Glutamatergic neuron (in vitro differentiated cells): ENCODE measurements at regions not wholly inside any gene's neighbourhood (a gene's known extent, or its start where the extent isn't known, plus 50 kb on each side); places are given as distances from the start of the nearest gene placed in this dataset.

Source experiments
- DNase-seq: peaks from one replicate; pipeline ENCODE4 v3.0.0; 2022
- H3K27ac Mint-ChIP-seq: one replicate; pipeline ENCODE4 v1.8.0; 2020; ENCODE audit warnings: mild to moderate bottlenecking, mixed read lengths, inconsistent platforms; ENCODE audit not compliant: unreplicated experiment
- H3K27me3 Mint-ChIP-seq: one replicate; pipeline ENCODE4 v1.8.0; 2020; ENCODE audit warnings: mild to moderate bottlenecking, moderate library complexity, mixed read lengths, inconsistent platforms; ENCODE audit not compliant: unreplicated experiment
- H3K36me3 Mint-ChIP-seq: one replicate; pipeline ENCODE4 v1.8.0; 2020; ENCODE audit warnings: mild to moderate bottlenecking, mixed read lengths, inconsistent platforms; ENCODE audit not compliant: unreplicated experiment
- H3K4me1 Mint-ChIP-seq: one replicate; pipeline ENCODE4 v1.8.0; 2020; ENCODE audit warnings: mild to moderate bottlenecking, low read depth, mixed read lengths, inconsistent platforms; ENCODE audit not compliant: unreplicated experiment
- H3K4me3 Mint-ChIP-seq: one replicate; pipeline ENCODE4 v1.8.0; 2020; ENCODE audit warnings: mild to moderate bottlenecking, mixed read lengths, inconsistent platforms; ENCODE audit not compliant: unreplicated experiment
- H3K9me3 Mint-ChIP-seq: one replicate; pipeline ENCODE4 v1.8.0; 2020; ENCODE audit warnings: mild to moderate bottlenecking, moderate library complexity, mixed read lengths, inconsistent platforms; ENCODE audit not compliant: unreplicated experiment
- TF ChIP-seq, protein P1 (sequence below): fragments of 200-600 bp; sonication (generic); IDR thresholded peaks from one replicate; pipeline ENCODE4 v1.5.0; 2021; ENCODE audit not compliant: partially characterized antibody, unreplicated experiment

DNA sequence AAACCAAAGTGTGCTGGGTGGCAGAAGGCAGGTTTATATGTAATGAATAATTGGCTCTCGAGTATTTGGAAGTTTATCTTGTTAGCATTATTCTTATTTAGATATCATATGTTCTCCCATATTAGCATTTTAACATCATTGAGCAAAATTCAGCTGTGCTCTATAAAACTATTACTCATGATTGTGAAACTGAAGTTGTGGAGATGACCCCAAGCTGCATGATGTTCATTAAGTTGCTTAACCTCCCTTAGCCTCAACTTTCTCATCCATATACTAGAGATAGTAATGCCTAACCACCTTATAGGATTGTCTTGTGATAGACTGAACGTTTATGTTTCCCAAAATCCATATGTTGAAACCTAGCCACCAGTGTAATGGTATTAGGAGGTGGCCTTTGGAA, 346.3 kb downstream of the SATB2 start:
- peaks cover 11% of the 10 kb centered on the region for H3K4me1 Mint-ChIP-seq
- no peak overlapping the region for H3K27ac Mint-ChIP-seq
- TF ChIP-seq, protein P1, sequence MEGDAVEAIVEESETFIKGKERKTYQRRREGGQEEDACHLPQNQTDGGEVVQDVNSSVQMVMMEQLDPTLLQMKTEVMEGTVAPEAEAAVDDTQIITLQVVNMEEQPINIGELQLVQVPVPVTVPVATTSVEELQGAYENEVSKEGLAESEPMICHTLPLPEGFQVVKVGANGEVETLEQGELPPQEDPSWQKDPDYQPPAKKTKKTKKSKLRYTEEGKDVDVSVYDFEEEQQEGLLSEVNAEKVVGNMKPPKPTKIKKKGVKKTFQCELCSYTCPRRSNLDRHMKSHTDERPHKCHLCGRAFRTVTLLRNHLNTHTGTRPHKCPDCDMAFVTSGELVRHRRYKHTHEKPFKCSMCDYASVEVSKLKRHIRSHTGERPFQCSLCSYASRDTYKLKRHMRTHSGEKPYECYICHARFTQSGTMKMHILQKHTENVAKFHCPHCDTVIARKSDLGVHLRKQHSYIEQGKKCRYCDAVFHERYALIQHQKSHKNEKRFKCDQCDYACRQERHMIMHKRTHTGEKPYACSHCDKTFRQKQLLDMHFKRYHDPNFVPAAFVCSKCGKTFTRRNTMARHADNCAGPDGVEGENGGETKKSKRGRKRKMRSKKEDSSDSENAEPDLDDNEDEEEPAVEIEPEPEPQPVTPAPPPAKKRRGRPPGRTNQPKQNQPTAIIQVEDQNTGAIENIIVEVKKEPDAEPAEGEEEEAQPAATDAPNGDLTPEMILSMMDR, result no peak
- no peaks in the 10 kb centered on the region for H3K9me3 Mint-ChIP-seq
- no peak overlapping the region for H3K4me3 Mint-ChIP-seq
- H3K36me3 Mint-ChIP-seq, result no peaks in the 10 kb centered on the region
- no peak for DNase-seq
- peaks cover 3% of the 10 kb centered on the region for H3K27me3 Mint-ChIP-seq

DNA sequence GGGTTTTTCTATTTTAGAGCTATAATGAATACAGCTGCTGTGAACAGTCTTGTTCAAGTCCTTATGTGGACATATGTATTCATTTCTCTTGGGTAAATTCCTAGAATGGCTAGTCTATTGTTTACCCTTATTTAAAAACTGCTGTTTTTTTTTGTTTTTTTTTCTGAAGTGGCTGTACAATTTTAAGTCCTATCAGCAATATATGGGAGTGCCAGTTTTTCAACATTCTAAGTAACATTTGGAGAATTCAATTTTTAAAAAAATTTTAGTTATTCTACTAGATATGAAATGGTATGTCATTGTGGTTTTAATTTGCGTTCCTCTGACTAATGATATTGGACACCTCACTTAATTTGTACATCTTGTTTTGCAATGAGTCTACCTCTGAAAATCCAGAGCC, 349.7 kb downstream of the SATB2 start:
- no peaks in the 10 kb centered on the region for H3K27me3 Mint-ChIP-seq
- no peak overlapping the region for H3K4me3 Mint-ChIP-seq
- TF ChIP-seq, protein P1, result no peak
- no peak for DNase-seq
- no peaks in the 10 kb centered on the region for H3K9me3 Mint-ChIP-seq
- peaks cover 11% of the 10 kb centered on the region for H3K4me1 Mint-ChIP-seq
- no peak overlapping the region for H3K27ac Mint-ChIP-seq
- H3K36me3 Mint-ChIP-seq, result no peaks in the 10 kb centered on the region

DNA sequence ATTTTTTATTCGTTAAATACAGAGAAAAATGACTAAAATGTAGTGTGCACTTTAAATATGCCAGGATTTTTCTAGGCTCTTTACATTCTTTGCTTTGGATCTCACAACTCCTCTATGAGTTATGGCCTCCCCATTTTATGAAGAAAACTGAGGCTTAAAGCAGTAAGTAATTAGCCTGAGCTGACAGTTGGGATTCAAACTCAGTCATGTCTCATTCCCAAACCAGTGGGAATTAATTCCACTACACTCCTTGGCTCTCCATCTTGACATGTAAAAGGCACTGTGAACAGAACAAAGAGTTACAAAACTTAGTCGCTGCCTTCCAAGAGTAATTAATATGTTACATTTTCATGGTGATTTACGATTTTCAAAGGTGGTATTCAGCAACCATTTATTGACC, 351.9 kb downstream of the SATB2 start:
- DNase-seq, result no peak
- Mint-ChIP-seq H3K27me3 (no peaks in the 10 kb centered on the region), H3K4me3 (no peak overlapping the region), H3K9me3 (no peaks in the 10 kb centered on the region), H3K36me3 (no peaks in the 10 kb centered on the region), H3K4me1 (peaks cover 11% of the 10 kb centered on the region), H3K27ac (no peak overlapping the region)
- TF ChIP-seq, protein P1, result no peak

DNA sequence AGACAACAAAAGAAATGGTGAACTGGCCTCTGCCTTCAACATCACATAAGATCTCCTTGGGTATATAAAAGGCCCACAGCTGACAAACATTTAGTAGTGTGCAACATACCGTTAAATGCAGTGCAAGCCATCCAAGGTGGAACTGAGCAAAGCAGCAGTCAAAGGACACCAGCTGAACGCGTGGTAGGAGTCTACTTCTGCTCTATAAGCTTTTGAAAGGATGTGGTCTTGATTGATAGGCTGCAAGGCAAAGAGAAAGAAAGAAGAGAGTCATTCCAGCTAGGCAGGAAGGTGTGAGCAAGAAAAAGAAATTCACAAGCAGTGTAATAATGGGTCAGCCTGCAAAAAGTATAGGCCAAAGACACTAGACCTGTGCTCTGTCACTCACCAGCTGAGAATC, 356.3 kb downstream of the SATB2 start:
- TF ChIP-seq, protein P1, result no peak
- no peak for DNase-seq
- Mint-ChIP-seq H3K36me3 (no peaks in the 10 kb centered on the region), H3K27me3 (no peaks in the 10 kb centered on the region), H3K9me3 (no peaks in the 10 kb centered on the region), H3K27ac (no peak overlapping the region), H3K4me3 (no peak overlapping the region), H3K4me1 (no peaks in the 10 kb centered on the region)

DNA sequence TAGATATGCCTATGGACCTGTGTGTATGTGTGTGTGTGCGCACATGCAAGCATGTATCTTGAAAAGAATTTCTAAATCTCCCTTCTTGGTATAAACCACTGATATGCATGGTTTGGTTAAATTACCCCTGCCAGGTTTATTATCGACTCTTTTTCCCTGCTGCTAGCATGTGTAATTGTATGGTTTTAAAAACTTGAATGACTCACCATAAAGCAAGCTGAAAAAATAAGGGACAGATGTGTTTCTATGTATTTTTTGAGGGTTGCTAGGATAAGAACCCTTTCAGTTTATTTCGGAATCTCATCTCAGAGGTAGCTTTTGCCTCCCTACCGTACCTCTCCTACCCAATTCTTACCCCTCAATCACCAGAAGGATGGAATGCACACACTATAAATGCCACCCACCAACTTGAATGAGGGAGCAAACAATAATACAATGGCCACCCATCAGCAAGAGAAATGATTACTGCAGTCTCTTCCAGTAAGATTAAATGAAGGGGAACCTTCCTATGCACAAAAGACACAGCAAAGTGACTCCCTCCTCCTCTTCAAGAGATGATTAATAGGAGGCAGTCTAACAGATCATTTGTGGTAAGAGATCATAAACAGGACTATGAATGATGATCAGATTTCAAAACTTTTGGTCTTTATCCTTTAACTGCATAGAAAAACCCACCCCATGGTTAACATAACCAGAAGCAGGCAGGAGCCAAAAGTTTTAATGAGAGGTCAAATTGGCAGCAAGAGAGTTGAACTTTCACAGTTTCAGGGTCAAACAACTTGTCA, 357.2 kb downstream of the SATB2 start:
- Mint-ChIP-seq H3K4me3 (no peak overlapping the region), H3K9me3 (no peaks in the 10 kb centered on the region), H3K36me3 (no peaks in the 10 kb centered on the region), H3K4me1 (no peaks in the 10 kb centered on the region), H3K27ac (no peak overlapping the region), H3K27me3 (no peaks in the 10 kb centered on the region)
- TF ChIP-seq, protein P1, result no peak
- no peak for DNase-seq
